ENCODE measurements at regions not wholly inside any gene's neighbourhood (a gene's known extent, or its start where the extent isn't known, plus 50 kb on each side); places are given as distances from the start of the nearest gene placed in this dataset.

DNA sequence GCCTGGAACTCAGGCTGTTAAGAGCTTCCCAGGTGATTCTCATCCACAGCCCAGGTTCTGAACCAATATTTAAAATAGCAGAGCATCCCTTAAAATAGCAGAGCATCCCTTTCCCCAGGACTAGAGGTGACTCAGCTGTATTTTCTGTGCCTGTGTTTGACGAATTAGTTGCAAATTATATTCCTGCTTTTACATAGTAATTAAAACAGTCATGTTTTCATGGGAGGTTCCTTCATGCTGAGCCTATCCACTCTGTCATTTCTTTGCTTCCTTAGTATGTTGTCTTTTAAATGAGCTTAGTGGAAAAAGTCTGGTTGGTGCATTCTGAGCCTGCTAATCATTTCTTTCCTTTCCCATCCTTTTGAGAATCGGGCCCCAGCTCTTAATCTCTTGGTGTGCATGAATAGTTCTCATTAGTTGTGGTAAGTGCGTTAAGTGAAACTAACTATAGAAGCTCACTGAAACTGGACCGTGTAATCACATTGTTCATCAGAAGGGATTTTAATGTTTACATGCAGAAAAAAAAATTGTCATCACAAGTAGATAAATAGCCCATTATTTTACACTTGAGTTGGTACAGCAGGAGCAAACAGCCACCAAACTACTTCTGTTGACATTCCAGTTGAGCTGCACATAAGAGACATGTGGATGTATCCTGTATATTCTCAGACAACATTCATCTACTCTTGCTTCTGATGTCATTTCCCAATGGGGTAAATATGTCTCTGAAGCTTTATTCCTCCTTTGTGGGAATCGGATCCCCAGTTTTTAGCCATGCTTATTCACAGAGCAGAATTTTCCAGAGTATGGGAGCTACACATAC, 596.9 kb upstream of the WWC1 start:
- H3K9me3 ChIP-seq, result no peaks in the 10 kb centered on the region
- WGBS, 2 donors, result 52 to 57% methylated on average over 5 of the region's 5 CpGs
- TF ChIP-seq, protein P1, sequence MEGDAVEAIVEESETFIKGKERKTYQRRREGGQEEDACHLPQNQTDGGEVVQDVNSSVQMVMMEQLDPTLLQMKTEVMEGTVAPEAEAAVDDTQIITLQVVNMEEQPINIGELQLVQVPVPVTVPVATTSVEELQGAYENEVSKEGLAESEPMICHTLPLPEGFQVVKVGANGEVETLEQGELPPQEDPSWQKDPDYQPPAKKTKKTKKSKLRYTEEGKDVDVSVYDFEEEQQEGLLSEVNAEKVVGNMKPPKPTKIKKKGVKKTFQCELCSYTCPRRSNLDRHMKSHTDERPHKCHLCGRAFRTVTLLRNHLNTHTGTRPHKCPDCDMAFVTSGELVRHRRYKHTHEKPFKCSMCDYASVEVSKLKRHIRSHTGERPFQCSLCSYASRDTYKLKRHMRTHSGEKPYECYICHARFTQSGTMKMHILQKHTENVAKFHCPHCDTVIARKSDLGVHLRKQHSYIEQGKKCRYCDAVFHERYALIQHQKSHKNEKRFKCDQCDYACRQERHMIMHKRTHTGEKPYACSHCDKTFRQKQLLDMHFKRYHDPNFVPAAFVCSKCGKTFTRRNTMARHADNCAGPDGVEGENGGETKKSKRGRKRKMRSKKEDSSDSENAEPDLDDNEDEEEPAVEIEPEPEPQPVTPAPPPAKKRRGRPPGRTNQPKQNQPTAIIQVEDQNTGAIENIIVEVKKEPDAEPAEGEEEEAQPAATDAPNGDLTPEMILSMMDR (IDR thresholded peaks at IDR 0.05), result no peak
- no peak overlapping the region for H3K27ac ChIP-seq
- no peak for DNase-seq
- H3K4me1 ChIP-seq, result no peaks in the 10 kb centered on the region
- ATAC-seq, result peak in 2 of 4 donors; percentile 35 to 56
- H3K27me3 ChIP-seq, result no peaks in the 10 kb centered on the region
- FAIRE-seq, result no peak
- intact Hi-C loops (cut with DNase I), result no loop called here
- no peak overlapping the region for H3K4me3 ChIP-seq
- no peaks in the 10 kb centered on the region for H3K36me3 ChIP-seq

DNA sequence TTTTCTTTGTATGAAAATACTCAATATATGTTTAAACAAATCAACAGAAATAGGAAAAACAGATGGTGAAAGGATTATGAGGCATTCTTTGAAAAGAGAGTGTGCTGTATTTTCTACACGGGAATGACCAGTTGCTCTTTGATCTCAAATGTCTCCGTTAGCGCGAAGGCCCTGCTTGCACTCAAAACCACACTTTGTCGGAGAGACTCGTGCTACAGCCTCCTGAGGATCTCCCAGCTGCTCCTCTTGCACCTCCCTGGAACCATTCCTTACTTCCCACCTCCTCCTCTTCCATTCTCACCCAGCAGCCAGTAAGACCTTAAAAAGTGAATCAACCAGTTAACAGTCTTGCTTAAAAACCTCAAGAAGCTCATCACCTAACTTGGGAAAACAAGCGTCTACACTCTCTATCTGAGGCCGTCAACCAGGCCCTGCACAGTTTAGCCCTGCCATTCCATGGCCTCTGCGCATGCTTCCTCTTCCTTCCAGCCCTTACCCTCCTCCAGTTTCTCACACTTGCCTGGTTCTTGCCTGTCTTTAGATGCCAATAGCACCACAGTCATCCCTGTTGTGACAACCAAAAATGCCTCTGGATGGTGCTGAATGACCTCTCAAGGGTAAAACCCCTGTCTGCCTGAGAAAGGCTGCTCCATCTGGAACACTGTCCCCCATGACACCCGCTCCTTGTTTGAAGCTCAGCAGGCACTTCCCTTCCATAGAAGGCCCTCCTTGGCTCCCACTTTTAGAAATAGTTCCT, 594.7 kb upstream of the WWC1 start:
- FAIRE-seq (no peak), ATAC-seq (no peak), DNase-seq (no peak)
- TF ChIP-seq, protein P1 (IDR thresholded peaks at IDR 0.05), result no peak
- Histone ChIP-seq H3K4me1 (no peaks in the 10 kb centered on the region), H3K4me3 (no peak overlapping the region), H3K27ac (no peak overlapping the region), H3K9me3 (no peaks in the 10 kb centered on the region), H3K36me3 (no peaks in the 10 kb centered on the region), H3K27me3 (no peaks in the 10 kb centered on the region)
- WGBS, 2 donors, result 69 to 81% methylated on average over 10 of the region's 10 CpGs
- intact Hi-C loops (cut with DNase I), result no loop called here

DNA sequence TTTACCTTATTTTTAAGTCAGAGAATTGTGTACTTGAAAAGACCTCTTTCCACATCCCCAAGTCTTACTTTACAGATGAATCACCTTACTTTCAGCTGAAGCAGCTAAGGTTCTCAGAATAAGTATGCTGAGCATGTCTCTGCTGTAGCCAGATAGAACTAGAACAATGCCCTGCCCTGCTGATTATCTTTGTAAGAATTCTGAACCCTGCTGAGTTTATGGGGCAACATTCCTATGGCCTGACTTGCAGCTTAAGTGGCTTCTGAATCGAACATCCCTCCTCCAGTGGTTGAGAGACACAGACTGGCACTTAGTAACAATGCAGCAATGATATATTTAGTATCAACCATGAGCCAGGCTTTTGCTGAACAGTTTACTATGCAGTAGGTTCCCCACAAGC, 592.0 kb upstream of the WWC1 start:
- H3K27ac ChIP-seq, result no peak overlapping the region
- ATAC-seq (peak in 2 of 4 donors; percentile 22 to 32), DNase-seq (no peak), FAIRE-seq (no peak)
- no peaks in the 10 kb centered on the region for H3K4me1 ChIP-seq
- TF ChIP-seq, protein P1 (IDR thresholded peaks at IDR 0.05), result no peak
- H3K36me3 ChIP-seq, result no peaks in the 10 kb centered on the region
- intact Hi-C loops (cut with DNase I), result no loop called here
- H3K9me3 ChIP-seq, result no peaks in the 10 kb centered on the region
- WGBS, 2 donors, result 8 to 13% methylated on average over 1 of the region's 1 CpG
- no peaks in the 10 kb centered on the region for H3K27me3 ChIP-seq
- H3K4me3 ChIP-seq, result no peak overlapping the region

DNA sequence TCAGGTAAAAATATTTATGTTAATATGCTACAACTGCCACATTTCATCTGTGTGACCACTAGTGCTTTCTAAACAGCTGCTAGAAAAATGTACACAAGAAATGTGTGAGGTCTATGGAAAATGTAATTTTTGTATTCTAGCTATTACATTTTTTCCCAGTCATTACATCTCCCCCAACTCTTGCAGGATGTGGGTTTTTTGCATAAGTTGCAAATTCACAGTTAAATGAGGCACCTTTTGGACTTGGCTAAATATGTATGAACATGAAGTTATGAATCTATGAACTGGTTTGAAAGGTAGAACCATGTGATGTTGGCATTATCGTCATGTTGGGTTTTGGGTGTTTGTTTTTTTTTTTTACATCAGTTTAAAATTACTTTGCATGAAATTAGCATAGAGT, 590.4 kb upstream of the WWC1 start:
- Histone ChIP-seq H3K27ac (no peak overlapping the region), H3K9me3 (no peaks in the 10 kb centered on the region), H3K4me3 (no peak overlapping the region), H3K4me1 (no peaks in the 10 kb centered on the region), H3K36me3 (no peaks in the 10 kb centered on the region), H3K27me3 (no peaks in the 10 kb centered on the region)
- intact Hi-C loops (cut with DNase I), result no loop called here
- WGBS, 2 donors, result 71 to 83% methylated on average over 1 of the region's 1 CpG
- TF ChIP-seq, protein P1 (IDR thresholded peaks at IDR 0.05), result no peak
- ATAC-seq (no peak), DNase-seq (no peak), FAIRE-seq (no peak)

DNA sequence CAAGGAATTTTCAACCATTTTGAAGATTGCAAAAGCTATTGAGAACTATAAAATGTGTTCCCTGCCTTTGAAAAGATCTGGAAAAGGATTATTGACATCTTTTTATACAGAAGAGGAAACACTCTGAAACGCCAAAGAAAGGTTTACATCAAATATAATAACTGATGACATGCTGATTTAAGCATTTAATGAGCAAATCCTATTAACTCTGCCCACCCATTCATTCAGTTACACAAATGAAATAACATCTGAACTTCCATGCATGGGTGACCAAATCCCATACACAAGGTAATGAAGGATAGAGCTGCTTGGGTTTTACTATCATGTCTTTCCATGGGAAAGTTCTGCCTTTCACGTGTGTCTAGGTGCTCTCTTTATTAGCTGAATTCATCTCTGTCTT, 589.4 kb upstream of the WWC1 start:
- Histone ChIP-seq H3K27ac (no peak overlapping the region), H3K4me1 (no peaks in the 10 kb centered on the region), H3K27me3 (no peaks in the 10 kb centered on the region), H3K36me3 (no peaks in the 10 kb centered on the region), H3K9me3 (no peaks in the 10 kb centered on the region), H3K4me3 (no peak overlapping the region)
- no peak for DNase-seq
- ATAC-seq, result no peak
- intact Hi-C loops (cut with DNase I), result no loop called here
- FAIRE-seq, result no peak
- WGBS, 2 donors, result 37 to 42% methylated on average over 2 of the region's 2 CpGs
- TF ChIP-seq, protein P1 (IDR thresholded peaks at IDR 0.05), result no peak

Data from pancreas (tissue), 10 donors.